ENCODE measurements at regions not wholly inside any gene's neighbourhood (a gene's known extent, or its start where the extent isn't known, plus 50 kb on each side); places are given as distances from the start of the nearest gene placed in this dataset.

GRCh38 chr1:96998466-96998865 is 276.9 kb downstream of the PTBP2 start:
- TF ChIP-seq REST (tag by site-specific recombination; IDR thresholded peaks at IDR 0.05) (no peak), YY2 (tag by site-specific recombination; IDR thresholded peaks at IDR 0.05) (no peak), ZBTB48 (tag by site-specific recombination; IDR thresholded peaks at IDR 0.05) (no peak), ZNF175 (tag by site-specific recombination; IDR thresholded peaks at IDR 0.05) (no peak), TCF7L2 (IDR thresholded peaks at IDR 0.05; ENCODE audit: borderline replicate concordance, low read depth, low read length) (no peak), PBX3 (CRISPR knock-in tag; IDR thresholded peaks at IDR 0.05) (no peak), SP2 (tag by site-specific recombination; IDR thresholded peaks at IDR 0.05) (no peak), ZNF121 (tag by site-specific recombination; IDR thresholded peaks at IDR 0.05) (no peak), ZNF280D (tag by site-specific recombination; IDR thresholded peaks at IDR 0.05) (no peak), ZNF830 (tag by site-specific recombination; IDR thresholded peaks at IDR 0.05; ENCODE audit: low read depth) (no peak), ZBTB7A (tag by site-specific recombination; IDR thresholded peaks at IDR 0.05; ENCODE audit: low read depth) (no peak), ZNF510 (tag by site-specific recombination; IDR thresholded peaks at IDR 0.05; ENCODE audit: insufficient replicate concordance) (no peak)
- TF ChIP-seq, protein P1, sequence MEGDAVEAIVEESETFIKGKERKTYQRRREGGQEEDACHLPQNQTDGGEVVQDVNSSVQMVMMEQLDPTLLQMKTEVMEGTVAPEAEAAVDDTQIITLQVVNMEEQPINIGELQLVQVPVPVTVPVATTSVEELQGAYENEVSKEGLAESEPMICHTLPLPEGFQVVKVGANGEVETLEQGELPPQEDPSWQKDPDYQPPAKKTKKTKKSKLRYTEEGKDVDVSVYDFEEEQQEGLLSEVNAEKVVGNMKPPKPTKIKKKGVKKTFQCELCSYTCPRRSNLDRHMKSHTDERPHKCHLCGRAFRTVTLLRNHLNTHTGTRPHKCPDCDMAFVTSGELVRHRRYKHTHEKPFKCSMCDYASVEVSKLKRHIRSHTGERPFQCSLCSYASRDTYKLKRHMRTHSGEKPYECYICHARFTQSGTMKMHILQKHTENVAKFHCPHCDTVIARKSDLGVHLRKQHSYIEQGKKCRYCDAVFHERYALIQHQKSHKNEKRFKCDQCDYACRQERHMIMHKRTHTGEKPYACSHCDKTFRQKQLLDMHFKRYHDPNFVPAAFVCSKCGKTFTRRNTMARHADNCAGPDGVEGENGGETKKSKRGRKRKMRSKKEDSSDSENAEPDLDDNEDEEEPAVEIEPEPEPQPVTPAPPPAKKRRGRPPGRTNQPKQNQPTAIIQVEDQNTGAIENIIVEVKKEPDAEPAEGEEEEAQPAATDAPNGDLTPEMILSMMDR (tag by site-specific recombination; IDR thresholded peaks at IDR 0.05): no peak
- TF ChIP-seq, protein P2, sequence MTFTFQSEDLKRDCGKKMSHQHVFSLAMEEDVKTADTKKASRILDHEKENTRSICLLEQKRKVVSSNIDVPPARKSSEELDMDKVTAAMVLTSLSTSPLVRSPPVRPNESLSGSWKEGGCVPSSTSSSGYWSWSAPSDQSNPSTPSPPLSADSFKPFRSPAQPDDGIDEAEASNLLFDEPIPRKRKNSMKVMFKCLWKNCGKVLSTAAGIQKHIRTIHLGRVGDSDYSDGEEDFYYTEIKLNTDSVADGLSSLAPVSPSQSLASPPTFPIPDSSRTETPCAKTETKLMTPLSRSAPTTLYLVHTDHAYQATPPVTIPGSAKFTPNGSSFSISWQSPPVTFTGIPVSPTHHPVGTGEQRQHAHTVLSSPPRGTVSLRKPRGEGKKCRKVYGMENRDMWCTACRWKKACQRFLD (tag by site-specific recombination; IDR thresholded peaks at IDR 0.05): no peak

Data from HEK293 (cell line).